ENCODE measurements at regions not wholly inside any gene's neighbourhood (a gene's known extent, or its start where the extent isn't known, plus 50 kb on each side); places are given as distances from the start of the nearest gene placed in this dataset.

DNA sequence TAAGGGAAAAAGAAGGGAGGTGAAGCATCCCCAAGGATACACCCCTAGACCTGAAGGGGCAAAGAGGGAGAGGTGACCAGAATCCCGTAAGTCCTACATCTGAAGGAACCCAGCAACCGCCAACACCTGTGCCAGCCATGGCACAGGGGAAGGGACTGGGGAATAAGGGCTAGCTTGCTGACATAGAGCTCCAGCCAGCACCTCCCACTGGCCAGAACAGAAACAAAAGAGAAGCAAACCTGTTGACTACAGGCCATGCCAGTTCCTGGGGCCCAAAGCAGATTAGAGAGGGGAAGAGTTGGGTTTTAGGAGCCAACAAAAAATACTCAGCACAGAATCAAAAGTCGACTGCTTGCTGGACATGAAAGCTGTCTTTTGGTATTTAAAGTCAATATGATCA lies 244.6 kb downstream of the SUCLG1 start:
- H3K4me1 ChIP-seq, result no peaks in the 10 kb centered on the region
- no peak overlapping the region for H3K27ac ChIP-seq
- no peaks in the 10 kb centered on the region for H3K36me3 ChIP-seq
- H3K9me3 ChIP-seq (replicated peaks), result no peaks in the 10 kb centered on the region
- no peak overlapping the region for H3K4me3 ChIP-seq
- H3K27me3 ChIP-seq, result peaks cover 17% of the 10 kb centered on the region; the same call in 1 of the 2 replicates
- no peak for DNase-seq

DNA sequence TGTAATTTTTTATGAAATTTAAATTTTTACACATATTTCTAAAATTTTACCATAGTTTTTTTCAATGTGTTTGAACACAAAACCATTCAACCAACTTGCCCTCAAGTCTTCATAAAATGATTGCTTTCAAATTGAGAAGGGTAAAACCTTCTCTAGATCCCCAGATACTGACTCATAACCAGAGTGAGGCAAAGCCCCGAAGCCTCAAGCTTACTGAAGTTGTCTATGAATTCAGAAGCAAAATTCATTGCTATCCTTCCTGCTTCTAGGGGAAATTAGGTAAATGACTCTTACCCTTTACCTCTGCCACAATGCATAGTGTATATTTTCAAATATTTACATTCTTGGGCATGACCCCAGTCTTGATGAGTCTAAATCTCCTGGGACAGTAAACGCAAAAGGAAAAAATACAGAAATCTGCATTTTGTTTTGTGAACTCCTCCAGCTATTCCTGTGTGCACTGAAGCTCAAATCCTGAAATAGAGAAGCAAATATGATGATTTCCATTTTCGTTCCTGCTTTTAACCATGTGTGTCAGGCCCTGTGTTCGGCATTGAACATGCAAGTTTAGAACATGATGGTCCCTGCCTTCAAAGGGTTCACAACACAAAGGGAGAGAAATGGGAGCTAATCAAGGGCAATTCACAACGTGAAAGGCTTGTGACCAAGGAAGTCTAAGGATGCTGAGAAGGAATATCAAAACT lies 246.3 kb downstream of the SUCLG1 start:
- Histone ChIP-seq H3K4me3 (no peak overlapping the region), H3K27ac (no peak overlapping the region), H3K9me3 (replicated peaks) (no peaks in the 10 kb centered on the region), H3K36me3 (no peaks in the 10 kb centered on the region), H3K27me3 (peaks cover 17% of the 10 kb centered on the region; the same call in 1 of the 2 replicates), H3K4me1 (no peaks in the 10 kb centered on the region)
- no peak for DNase-seq

DNA sequence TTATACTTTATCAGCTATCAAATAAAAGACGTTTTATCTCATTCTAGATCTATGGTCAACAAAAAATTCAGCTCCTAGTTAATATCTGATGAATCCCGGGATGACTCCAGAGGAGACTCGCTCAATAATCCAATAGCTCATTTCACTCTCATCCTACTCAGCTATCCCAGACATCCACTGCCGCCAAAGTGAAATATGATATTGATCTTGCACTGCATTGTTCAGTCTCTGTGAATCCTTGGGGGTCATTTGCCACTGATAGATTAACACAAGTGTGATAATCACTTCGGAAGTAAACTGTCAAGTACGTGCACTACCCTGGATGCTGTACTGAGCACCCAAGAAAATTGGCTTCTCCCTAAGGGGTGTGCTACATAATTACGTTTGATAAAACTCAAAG lies 249.1 kb downstream of the SUCLG1 start:
- H3K27me3 ChIP-seq, result peaks cover 10% of the 10 kb centered on the region; the same call in 1 of the 2 replicates
- DNase-seq, result peak in 1 of 2 experiments; percentile 6

DNA sequence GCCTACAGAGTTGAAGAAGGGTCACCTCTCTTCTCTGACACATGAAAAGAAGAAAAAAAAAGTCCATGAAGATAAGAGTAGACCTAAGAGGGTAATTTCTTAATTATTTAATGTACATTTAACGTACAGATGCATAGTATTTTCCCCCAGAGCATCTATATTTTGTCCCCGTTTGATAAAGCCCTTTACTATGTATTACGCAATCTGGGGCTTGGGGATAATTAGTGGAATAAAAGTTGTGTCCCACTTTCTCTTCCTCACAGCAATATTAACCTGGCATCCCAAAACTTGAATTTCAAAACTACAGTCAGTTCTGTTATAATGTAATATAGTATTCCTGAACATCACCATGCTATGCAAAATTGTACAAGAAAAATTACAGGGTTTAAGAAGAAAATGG lies 254.1 kb downstream of the SUCLG1 start:
- H3K27me3 ChIP-seq, result peaks cover 8% of the 10 kb centered on the region; the same call in 1 of the 2 replicates
- no peaks in the 10 kb centered on the region for H3K4me1 ChIP-seq
- no peaks in the 10 kb centered on the region; the same call in 1 of the 2 replicates for H3K9me3 ChIP-seq (replicated peaks)
- no peak for DNase-seq
- no peak overlapping the region for H3K27ac ChIP-seq
- no peak overlapping the region for H3K4me3 ChIP-seq
- H3K36me3 ChIP-seq, result no peaks in the 10 kb centered on the region

More for the DNA sequence above, 249.1 kb downstream of the SUCLG1 start:
- Histone ChIP-seq H3K4me3 (no peak overlapping the region), H3K9me3 (replicated peaks) (no peaks in the 10 kb centered on the region; the same call in 1 of the 2 replicates), H3K27ac (no peak overlapping the region), H3K36me3 (no peaks in the 10 kb centered on the region), H3K4me1 (no peaks in the 10 kb centered on the region)

DNA sequence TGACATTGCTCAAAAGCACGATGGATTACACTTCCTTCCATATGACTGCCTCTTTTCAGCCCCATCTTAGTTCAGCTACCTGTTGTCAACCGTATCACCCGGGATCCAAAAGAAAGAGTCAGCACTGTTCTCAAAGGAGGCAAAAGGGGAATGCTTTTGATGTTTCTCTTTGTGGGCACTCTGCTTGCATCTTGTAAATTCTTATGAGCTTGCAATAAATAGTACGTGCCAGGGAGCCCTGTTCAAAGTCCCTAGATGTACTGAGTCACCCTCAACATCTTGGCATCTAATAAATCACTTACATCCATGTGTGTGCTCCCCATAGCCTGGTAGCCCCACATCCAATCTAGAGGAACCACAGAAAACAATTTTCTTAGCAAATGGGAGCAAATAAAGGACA lies 256.9 kb downstream of the SUCLG1 start:
- DNase-seq, result no peak

DNA sequence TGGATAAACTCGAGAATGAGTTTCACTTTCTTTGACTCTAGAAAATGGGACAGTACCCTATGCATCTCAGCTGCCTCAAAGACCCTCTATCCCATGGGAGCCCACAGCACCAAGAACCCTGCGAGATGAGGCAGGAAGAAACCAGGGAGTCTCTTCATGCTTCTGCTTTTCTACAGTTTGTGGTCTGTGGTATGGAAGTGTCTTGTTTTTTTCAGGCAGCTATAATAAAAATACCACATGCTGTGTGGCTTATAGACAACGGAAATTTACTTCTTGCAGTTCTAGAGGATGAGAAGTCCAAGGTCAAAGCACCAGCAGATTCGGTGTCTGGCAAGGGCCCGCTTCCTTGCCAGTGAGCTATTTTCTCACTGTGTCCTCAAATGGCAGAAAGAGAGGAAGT lies 257.9 kb downstream of the SUCLG1 start:
- DNase-seq, result no peak
- H3K36me3 ChIP-seq, result no peaks in the 10 kb centered on the region
- peaks cover 8% of the 10 kb centered on the region; the same call in 1 of the 2 replicates for H3K27me3 ChIP-seq
- H3K4me1 ChIP-seq, result no peaks in the 10 kb centered on the region
- no peaks in the 10 kb centered on the region; the same call in 1 of the 2 replicates for H3K9me3 ChIP-seq (replicated peaks)
- H3K4me3 ChIP-seq, result no peak overlapping the region
- no peak overlapping the region for H3K27ac ChIP-seq

More for the DNA sequence above, 256.9 kb downstream of the SUCLG1 start:
- no peak overlapping the region for H3K27ac ChIP-seq
- H3K27me3 ChIP-seq, result peaks cover 8% of the 10 kb centered on the region; the same call in 1 of the 2 replicates
- no peaks in the 10 kb centered on the region for H3K4me1 ChIP-seq
- H3K9me3 ChIP-seq (replicated peaks), result no peaks in the 10 kb centered on the region; the same call in 1 of the 2 replicates
- no peak overlapping the region for H3K4me3 ChIP-seq
- H3K36me3 ChIP-seq, result no peaks in the 10 kb centered on the region

DNA sequence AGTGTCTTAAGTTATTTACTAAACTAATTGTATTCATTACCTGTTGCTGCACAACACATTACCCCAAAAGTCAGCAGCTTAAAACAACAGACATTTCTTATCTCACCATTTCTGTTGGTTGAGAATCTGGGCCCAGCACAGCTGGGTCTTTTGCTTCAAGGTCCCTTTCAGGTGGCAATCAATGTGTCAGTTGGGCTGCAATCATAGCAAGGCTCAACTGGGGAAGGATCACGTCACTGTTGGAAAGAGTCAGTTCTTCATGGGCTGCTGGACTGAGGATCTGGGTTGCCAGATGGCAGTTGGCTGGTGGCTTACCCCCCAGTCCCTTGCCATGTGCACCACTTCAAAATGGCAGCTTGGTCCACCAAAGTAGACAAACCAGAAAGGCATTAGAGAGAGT lies 261.2 kb downstream of the SUCLG1 start:
- H3K4me1 ChIP-seq, result no peaks in the 10 kb centered on the region
- no peak overlapping the region for H3K4me3 ChIP-seq
- DNase-seq, result no peak
- H3K27me3 ChIP-seq, result no peaks in the 10 kb centered on the region
- no peak overlapping the region for H3K27ac ChIP-seq
- H3K36me3 ChIP-seq, result no peaks in the 10 kb centered on the region
- H3K9me3 ChIP-seq (replicated peaks), result no peaks in the 10 kb centered on the region

DNA sequence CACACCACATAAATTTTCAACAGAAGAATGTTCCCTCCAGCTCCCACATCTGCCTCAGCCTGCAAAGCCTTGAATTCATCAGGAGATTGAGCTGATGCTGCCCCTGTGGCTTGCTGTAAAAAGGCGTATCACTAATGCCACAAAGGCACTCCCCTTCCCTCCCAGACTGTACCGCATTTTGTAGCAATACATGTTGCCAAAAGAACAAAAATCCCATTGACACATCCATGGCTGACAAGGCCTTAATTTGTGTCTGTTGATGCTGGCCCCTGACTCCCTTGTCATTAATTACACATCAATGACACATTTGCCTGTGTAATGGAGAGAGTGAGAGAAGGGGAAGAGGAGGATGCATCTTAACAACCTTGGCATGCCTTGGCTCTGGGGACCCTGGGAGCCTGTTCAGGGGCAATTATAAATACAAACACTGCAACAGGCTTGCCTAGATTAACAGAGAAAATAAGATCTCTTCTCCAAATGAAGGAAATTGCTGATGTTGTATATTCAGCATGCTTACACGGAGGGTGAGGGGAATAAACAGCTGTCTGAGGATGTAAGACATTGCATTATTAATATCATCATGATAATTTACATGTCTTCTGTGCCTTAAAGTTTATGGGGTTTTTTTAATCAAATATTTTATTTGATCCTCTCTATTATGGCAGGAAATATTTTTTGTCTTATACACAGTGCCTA lies 264.0 kb downstream of the SUCLG1 start:
- DNase-seq, result no peak
- Histone ChIP-seq H3K27me3 (no peaks in the 10 kb centered on the region), H3K4me1 (no peaks in the 10 kb centered on the region), H3K27ac (no peak overlapping the region), H3K36me3 (no peaks in the 10 kb centered on the region), H3K9me3 (replicated peaks) (no peaks in the 10 kb centered on the region), H3K4me3 (no peak overlapping the region)

DNA sequence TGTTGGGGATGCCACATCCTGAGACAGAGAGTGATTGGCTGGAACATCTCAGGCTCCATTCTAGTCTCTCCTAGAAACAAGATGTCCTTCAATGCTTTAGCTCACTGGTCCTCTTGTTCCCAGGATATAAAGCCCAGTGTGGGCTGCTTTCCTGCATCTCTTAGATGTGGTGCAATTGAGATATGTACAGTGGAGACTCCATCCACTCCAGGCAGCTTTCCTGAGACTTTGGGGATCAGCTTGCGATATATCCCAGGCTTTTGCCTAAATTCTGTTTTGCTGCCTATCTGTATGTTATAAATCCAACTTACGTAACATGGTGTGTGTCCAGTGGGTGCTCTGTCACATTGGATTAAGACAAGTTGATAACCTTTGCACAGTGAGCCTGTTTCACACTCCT lies 264.9 kb downstream of the SUCLG1 start:
- Histone ChIP-seq H3K36me3 (no peaks in the 10 kb centered on the region), H3K27ac (no peak overlapping the region), H3K9me3 (replicated peaks) (no peaks in the 10 kb centered on the region), H3K4me1 (no peaks in the 10 kb centered on the region), H3K4me3 (no peak overlapping the region), H3K27me3 (no peaks in the 10 kb centered on the region)
- DNase-seq, result no peak

DNA sequence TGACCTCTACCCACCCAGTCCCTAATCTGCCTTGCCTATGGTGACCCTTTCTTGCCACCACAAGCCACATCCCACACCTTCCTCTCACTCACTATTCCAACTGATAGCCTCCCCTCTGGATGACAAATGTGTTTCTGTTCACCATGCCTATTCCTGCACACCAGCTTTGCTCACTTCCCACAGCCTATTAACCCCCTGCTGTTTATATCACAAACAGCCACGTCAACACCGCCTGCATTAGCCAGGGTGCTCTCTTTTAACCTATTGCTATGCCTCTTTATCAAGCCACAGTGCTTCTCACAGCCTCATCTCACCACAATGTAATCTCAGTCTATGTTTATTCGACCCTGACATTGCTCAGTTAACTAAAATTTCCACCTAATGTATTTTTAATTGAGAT lies 271.8 kb downstream of the SUCLG1 start:
- no peaks in the 10 kb centered on the region for H3K4me1 ChIP-seq
- no peaks in the 10 kb centered on the region for H3K36me3 ChIP-seq
- no peak for DNase-seq
- H3K27me3 ChIP-seq, result no peaks in the 10 kb centered on the region; the same call in 1 of the 2 replicates
- no peaks in the 10 kb centered on the region for H3K9me3 ChIP-seq (replicated peaks)
- H3K4me3 ChIP-seq, result no peak overlapping the region
- H3K27ac ChIP-seq, result no peak overlapping the region

DNA sequence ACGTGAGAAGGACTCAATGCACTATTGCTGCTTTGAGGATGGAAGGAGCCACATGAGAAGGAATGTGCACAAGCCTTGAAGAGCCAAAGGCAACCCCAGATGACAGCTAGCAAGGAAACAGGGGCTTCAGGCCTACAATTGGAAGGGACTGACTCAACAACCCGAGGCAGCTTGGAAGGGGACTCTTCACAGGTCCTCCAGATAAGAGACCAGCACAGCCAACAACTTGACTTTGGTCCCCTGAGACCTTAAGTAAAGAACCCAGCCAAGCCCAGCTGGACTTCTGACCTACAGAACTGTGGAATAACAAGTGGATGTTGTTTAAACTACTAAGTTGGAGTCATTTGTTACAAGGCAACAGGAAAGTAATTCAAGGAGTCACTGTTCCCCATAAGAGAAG lies 277.2 kb downstream of the SUCLG1 start:
- no peaks in the 10 kb centered on the region for H3K27me3 ChIP-seq

DNA sequence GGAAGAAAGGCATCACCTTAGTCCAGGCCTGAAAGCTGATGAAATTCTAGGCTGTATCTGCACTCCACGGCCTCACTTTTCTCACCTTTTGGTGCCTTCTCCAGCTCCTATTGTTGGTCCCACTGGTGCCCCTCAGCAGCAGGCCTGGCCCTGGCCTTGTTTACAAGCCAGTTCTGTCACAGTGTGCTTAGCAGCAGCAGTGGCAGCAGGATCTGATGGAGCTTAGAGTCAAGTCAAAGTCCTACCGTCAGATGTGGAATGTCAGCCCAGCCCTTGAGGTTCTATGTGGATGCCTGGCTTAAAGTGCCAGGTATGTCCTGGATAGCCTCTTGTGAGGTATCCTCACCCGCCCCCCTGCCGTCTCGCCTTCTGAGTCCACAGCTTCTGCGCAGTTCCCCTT lies 281.3 kb downstream of the SUCLG1 start:
- Histone ChIP-seq H3K9me3 (replicated peaks) (no peaks in the 10 kb centered on the region), H3K4me3 (no peak overlapping the region), H3K4me1 (no peaks in the 10 kb centered on the region), H3K27ac (no peak overlapping the region), H3K27me3 (no peaks in the 10 kb centered on the region), H3K36me3 (no peaks in the 10 kb centered on the region)
- DNase-seq, result no peak

More for the DNA sequence above, 277.2 kb downstream of the SUCLG1 start:
- DNase-seq, result no peak
- Histone ChIP-seq H3K4me1 (no peaks in the 10 kb centered on the region), H3K4me3 (no peak overlapping the region), H3K9me3 (replicated peaks) (no peaks in the 10 kb centered on the region), H3K27ac (no peak overlapping the region), H3K36me3 (no peaks in the 10 kb centered on the region)

DNA sequence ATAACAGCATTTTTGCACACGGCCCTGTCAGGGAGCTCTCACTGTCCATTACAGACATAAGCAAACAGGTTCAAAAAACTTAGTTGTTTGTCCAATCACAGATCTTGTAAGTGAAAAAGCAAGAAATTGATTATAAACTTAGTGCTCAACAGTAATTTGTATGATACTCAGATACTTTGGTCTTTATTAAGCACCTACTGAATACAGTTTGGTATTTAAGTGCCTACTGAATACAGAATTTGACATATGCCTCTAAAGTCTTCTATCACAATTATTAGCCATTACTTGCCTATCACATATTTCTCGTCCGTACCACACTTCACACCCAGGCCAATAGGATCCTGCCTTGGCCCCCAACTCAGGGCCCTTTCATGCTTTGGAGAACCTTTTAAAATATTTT lies 283.1 kb downstream of the SUCLG1 start:
- Histone ChIP-seq H3K4me3 (no peak overlapping the region), H3K27ac (no peak overlapping the region), H3K36me3 (no peaks in the 10 kb centered on the region), H3K27me3 (no peaks in the 10 kb centered on the region), H3K4me1 (no peaks in the 10 kb centered on the region), H3K9me3 (replicated peaks) (no peaks in the 10 kb centered on the region)
- no peak for DNase-seq

DNA sequence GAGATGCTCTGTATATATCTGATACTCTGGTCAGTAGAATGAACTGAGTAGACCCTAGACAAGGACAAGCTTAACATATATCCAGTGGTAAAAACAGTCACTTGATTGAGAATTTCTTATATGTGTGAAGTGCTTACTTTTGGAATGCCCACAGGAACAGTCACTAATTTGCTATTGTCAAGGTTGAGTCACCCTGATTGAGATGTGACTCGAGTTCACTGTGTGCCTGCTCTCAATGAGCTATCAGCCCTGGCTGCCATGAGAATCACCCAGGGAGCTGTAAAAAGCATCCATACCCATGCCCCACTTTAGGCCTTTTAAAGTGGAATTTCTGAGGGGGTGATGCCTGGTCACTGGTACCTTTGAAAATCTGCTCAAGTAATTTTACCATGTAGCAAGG lies 283.7 kb downstream of the SUCLG1 start:
- H3K36me3 ChIP-seq, result no peaks in the 10 kb centered on the region
- no peak overlapping the region for H3K27ac ChIP-seq
- no peaks in the 10 kb centered on the region for H3K9me3 ChIP-seq (replicated peaks)
- no peak for DNase-seq
- no peak overlapping the region for H3K4me3 ChIP-seq
- no peaks in the 10 kb centered on the region for H3K27me3 ChIP-seq
- H3K4me1 ChIP-seq, result no peaks in the 10 kb centered on the region

DNA sequence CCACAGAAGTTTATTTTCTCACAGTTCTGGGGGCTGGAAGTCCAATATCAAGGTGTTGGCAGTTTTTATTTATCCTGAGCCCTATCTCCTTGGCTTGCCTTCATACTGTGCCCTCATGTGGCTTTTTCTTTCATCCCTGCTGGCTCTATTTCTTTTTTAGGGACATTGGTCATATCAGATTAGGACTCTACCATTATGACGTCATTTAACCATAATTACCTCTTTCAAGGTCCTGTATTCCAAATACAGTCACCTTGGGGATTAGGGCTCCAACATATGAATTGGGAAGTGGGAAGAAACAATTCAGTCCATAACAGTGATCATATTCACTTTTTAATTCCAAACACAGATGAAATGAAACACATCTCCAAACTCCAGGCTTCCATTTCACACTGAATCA lies 286.0 kb downstream of the SUCLG1 start:
- no peak for DNase-seq
- Histone ChIP-seq H3K4me3 (no peak overlapping the region), H3K4me1 (no peaks in the 10 kb centered on the region), H3K36me3 (no peaks in the 10 kb centered on the region), H3K27ac (no peak overlapping the region), H3K27me3 (no peaks in the 10 kb centered on the region), H3K9me3 (replicated peaks) (no peaks in the 10 kb centered on the region)
